ENCODE measurements at regions not wholly inside any gene's neighbourhood (a gene's known extent, or its start where the extent isn't known, plus 50 kb on each side); places are given as distances from the start of the nearest gene placed in this dataset.

- no peak for DNase-seq
Measured at GRCh38 chr10:24150853-24151252, 58.1 kb upstream of the KIAA1217 start.

DNA sequence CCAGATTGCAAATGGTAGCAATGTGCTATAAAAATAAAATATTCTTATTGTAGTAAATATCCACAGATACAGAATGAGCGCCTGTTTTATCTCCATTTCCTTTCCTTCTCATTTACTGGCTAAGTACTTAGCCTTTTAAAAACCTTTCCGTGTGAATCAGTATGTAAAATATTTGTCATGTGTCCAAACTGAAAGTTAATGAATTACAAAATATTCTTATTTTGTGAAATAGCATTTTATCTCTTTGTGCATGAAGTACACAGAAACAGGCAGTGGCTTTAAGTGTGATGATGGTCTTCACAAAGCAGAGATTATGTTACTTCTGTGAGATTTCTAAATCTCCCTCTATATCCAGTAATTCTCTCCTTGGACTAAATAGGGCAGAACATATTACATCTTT is 56.7 kb upstream of the KIAA1217 start:
- DNase-seq, result no peak

GRCh38 chr10:24153031-24153430 is 55.9 kb upstream of the KIAA1217 start:
- no peak for DNase-seq

DNA sequence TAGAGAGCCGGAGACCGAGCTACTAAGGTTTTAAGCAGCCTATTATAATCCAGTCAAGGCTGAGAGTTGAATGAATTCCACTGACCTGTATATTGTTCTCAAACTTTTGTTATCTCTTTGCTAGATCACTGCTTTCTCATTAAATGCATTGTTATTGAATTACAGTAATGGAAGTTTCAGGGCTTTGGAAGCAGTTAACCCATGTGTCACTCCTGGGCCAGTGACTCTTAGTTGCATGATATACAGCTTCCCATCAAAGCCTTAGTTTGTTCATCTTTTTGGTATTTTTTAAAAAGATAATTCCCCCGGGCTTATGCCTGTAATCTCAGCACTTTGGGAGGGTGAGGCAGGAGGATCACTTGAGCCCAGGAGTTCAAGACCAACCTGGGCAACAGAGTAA is 55.4 kb upstream of the KIAA1217 start:
- DNase-seq, result no peak

DNA sequence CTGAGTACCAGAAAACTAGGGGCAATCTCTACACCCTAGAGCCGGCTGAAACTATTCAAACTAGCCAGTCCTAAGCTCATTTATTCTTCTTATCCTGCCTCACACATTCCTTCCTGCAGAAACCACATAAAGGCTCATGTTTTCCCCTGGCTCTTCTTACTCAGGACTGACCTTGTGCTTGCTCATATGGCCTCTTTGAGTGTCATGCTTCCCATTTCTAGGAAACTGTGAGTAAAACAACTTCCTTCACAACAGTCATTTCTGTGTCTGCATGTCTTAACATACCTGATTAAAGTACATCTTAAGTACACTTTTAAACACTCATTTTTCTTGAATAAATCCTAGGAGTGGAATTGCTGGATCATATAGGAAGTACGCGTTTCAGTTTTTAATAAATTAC is 52.3 kb upstream of the KIAA1217 start:
- no peak for DNase-seq

- DNase-seq, result no peak
Measured at GRCh38 chr10:24157567-24157966, 51.4 kb upstream of the KIAA1217 start.
